HepG2 (cell line): ENCODE measurements at regions not wholly inside any gene's neighbourhood (a gene's known extent, or its start where the extent isn't known, plus 50 kb on each side); places are given as distances from the start of the nearest gene placed in this dataset.

Experiments used
- BRCA1 ChIP-seq: sonication (generic); formaldehyde crosslinking; IDR thresholded peaks from 2 replicates; pipeline ENCODE4 v1.4.0; 2020; ENCODE audit warnings: missing genetic modification reagents
- BRD4 ChIP-seq: sonication (generic); formaldehyde crosslinking; IDR thresholded peaks from 2 replicates; pipeline ENCODE4 v1.4.0; 2020; ENCODE audit warnings: missing genetic modification reagents
- FOXJ3 ChIP-seq: sonication (generic); formaldehyde crosslinking; IDR thresholded peaks from 2 replicates; pipeline ENCODE4 v1.4.0; 2020; ENCODE audit warnings: missing genetic modification reagents, mild to moderate bottlenecking, borderline replicate concordance
- POLR2AphosphoS5 ChIP-seq: IDR thresholded peaks from 2 replicates; pipeline ENCODE4 v1.6.1; 2012; ENCODE audit warnings: low read depth, low read length
- SCMH1 ChIP-seq: sonication (generic); formaldehyde crosslinking; IDR thresholded peaks from 2 replicates; pipeline ENCODE4 v1.9.0; 2021; ENCODE audit warnings: missing genetic modification reagents, mild to moderate bottlenecking, borderline replicate concordance
- TAF1 ChIP-seq: sonication (generic); formaldehyde crosslinking; IDR thresholded peaks from 2 replicates; pipeline ENCODE4 v1.4.0; 2020; ENCODE audit warnings: missing genetic modification reagents
- ZNF430 ChIP-seq: sonication (generic); formaldehyde crosslinking; IDR thresholded peaks from 2 replicates; pipeline ENCODE4 v1.9.0; 2021; ENCODE audit warnings: mild to moderate bottlenecking, missing genetic modification reagents
- TF ChIP-seq, protein P1 (sequence below): sonication (generic); formaldehyde crosslinking; IDR thresholded peaks from 2 replicates; pipeline ENCODE4 v1.5.0; 2020; ENCODE audit warnings: mild to moderate bottlenecking, missing genetic modification reagents, moderate library complexity
- TF ChIP-seq, protein P2 (sequence below): sonication (generic); formaldehyde crosslinking; conservative IDR thresholded peaks from 2 replicates; pipeline ENCODE4 v1.4.0; 2020; ENCODE audit warnings: mild to moderate bottlenecking, missing genetic modification reagents, moderate library complexity
- TF ChIP-seq, protein P3 (sequence below): sonication (generic); formaldehyde crosslinking; IDR thresholded peaks from 2 replicates; pipeline ENCODE4 v1.8.1; 2023; ENCODE audit warnings: missing genetic modification reagents, inconsistent platforms, borderline replicate concordance

DNA sequence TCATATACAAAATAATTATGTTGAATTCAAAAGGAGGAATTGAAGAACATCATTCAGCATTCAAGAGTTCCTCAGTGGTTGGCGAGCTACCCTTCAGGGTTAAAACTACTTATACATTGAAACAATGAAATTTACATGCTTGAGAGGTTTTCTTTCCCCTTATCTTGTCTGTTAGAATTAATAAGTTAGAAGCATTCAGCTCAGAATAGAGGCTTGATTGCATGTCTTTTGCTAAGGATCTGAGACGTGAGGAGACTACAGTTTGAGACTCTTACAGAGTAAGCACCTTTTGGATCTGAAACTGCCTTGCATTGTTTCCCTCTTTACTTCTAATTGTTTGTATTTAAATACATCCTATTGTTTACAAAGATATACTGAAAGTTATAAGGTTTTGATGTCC, 157.6 kb downstream of the NSUN3 start:
- TF ChIP-seq, protein P1, sequence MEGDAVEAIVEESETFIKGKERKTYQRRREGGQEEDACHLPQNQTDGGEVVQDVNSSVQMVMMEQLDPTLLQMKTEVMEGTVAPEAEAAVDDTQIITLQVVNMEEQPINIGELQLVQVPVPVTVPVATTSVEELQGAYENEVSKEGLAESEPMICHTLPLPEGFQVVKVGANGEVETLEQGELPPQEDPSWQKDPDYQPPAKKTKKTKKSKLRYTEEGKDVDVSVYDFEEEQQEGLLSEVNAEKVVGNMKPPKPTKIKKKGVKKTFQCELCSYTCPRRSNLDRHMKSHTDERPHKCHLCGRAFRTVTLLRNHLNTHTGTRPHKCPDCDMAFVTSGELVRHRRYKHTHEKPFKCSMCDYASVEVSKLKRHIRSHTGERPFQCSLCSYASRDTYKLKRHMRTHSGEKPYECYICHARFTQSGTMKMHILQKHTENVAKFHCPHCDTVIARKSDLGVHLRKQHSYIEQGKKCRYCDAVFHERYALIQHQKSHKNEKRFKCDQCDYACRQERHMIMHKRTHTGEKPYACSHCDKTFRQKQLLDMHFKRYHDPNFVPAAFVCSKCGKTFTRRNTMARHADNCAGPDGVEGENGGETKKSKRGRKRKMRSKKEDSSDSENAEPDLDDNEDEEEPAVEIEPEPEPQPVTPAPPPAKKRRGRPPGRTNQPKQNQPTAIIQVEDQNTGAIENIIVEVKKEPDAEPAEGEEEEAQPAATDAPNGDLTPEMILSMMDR, result no peak
- TF ChIP-seq, protein P2, sequence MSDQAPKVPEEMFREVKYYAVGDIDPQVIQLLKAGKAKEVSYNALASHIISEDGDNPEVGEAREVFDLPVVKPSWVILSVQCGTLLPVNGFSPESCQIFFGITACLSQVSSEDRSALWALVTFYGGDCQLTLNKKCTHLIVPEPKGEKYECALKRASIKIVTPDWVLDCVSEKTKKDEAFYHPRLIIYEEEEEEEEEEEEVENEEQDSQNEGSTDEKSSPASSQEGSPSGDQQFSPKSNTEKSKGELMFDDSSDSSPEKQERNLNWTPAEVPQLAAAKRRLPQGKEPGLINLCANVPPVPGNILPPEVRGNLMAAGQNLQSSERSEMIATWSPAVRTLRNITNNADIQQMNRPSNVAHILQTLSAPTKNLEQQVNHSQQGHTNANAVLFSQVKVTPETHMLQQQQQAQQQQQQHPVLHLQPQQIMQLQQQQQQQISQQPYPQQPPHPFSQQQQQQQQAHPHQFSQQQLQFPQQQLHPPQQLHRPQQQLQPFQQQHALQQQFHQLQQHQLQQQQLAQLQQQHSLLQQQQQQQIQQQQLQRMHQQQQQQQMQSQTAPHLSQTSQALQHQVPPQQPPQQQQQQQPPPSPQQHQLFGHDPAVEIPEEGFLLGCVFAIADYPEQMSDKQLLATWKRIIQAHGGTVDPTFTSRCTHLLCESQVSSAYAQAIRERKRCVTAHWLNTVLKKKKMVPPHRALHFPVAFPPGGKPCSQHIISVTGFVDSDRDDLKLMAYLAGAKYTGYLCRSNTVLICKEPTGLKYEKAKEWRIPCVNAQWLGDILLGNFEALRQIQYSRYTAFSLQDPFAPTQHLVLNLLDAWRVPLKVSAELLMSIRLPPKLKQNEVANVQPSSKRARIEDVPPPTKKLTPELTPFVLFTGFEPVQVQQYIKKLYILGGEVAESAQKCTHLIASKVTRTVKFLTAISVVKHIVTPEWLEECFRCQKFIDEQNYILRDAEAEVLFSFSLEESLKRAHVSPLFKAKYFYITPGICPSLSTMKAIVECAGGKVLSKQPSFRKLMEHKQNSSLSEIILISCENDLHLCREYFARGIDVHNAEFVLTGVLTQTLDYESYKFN (CRISPR knock-in tag), result no peak
- no peak for TF ChIP-seq POLR2AphosphoS5
- TF ChIP-seq TAF1, result no peak
- no peak for TF ChIP-seq ZNF430
- no peak for TF ChIP-seq BRCA1 (CRISPR knock-in tag)
- TF ChIP-seq, protein P3, sequence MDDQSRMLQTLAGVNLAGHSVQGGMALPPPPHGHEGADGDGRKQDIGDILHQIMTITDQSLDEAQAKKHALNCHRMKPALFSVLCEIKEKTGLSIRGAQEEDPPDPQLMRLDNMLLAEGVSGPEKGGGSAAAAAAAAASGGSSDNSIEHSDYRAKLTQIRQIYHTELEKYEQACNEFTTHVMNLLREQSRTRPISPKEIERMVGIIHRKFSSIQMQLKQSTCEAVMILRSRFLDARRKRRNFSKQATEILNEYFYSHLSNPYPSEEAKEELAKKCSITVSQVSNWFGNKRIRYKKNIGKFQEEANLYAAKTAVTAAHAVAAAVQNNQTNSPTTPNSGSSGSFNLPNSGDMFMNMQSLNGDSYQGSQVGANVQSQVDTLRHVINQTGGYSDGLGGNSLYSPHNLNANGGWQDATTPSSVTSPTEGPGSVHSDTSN (CRISPR knock-in tag), result no peak
- no peak for TF ChIP-seq FOXJ3
- no peak for TF ChIP-seq SCMH1 (CRISPR knock-in tag)
- TF ChIP-seq BRD4 (CRISPR knock-in tag), result no peak
